ENCODE measurements at regions not wholly inside any gene's neighbourhood (a gene's known extent, or its start where the extent isn't known, plus 50 kb on each side); places are given as distances from the start of the nearest gene placed in this dataset.

GRCh38 chr5:125576822-125577221 is 830.4 kb upstream of the ZNF608 start:
- POLR2A ChIA-PET, result no interaction called here
- ATAC-seq (no peak), DNase-seq (ENCODE audit: low read depth, low spot score) (no peak), FAIRE-seq (no peak)
- no peaks in the 10 kb centered on the region for H3K36me3 ChIP-seq (ENCODE audit: control insufficient read depth in 2 of 2, insufficient read depth in 2 of 2, low read length in 1 of 2)
- in situ Hi-C loops (cut with MboI) (no loop called here), intact Hi-C loops (cut with micrococcal nuclease; ENCODE audit: unreplicated experiment) (no loop called here)
- no peaks in the 10 kb centered on the region for H3K9me3 ChIP-seq (replicated peaks; ENCODE audit: control insufficient read depth, insufficient read depth, low read length)
- no peak overlapping the region for H3K9ac ChIP-seq (ENCODE audit: control insufficient read depth, insufficient read depth, low read length)
- H3K79me2 ChIP-seq (ENCODE audit: control insufficient read depth, insufficient read depth, low read length), result no peaks in the 10 kb centered on the region
- H4K20me1 ChIP-seq (ENCODE audit: control insufficient read depth, insufficient read depth), result no peaks in the 10 kb centered on the region
- TF ChIP-seq GATAD2B (conservative IDR thresholded peaks at IDR 0.05; ENCODE audit: low read depth), result no peak
- no peak for TF ChIP-seq EZH2 (IDR thresholded peaks at IDR 0.05; ENCODE audit: borderline replicate concordance, control insufficient read depth, low read depth, low read length)
- no peak for TF ChIP-seq NFYA (IDR thresholded peaks at IDR 0.05; ENCODE audit: borderline replicate concordance, low read depth, low read length)
- no peak for TF ChIP-seq SPI1 (IDR thresholded peaks at IDR 0.05; ENCODE audit: borderline replicate concordance, insufficient read depth, low read depth, low read length)
- no peak for TF ChIP-seq CBX3 (IDR thresholded peaks at IDR 0.05; ENCODE audit: borderline replicate concordance, low read depth)
- TF ChIP-seq SP1 (IDR thresholded peaks at IDR 0.05; ENCODE audit: low read depth, low read length), result no peak
- TF ChIP-seq FOS (IDR thresholded peaks at IDR 0.05; ENCODE audit: borderline replicate concordance, extremely low read depth, insufficient read length), result no peak
- TF ChIP-seq, protein P1, sequence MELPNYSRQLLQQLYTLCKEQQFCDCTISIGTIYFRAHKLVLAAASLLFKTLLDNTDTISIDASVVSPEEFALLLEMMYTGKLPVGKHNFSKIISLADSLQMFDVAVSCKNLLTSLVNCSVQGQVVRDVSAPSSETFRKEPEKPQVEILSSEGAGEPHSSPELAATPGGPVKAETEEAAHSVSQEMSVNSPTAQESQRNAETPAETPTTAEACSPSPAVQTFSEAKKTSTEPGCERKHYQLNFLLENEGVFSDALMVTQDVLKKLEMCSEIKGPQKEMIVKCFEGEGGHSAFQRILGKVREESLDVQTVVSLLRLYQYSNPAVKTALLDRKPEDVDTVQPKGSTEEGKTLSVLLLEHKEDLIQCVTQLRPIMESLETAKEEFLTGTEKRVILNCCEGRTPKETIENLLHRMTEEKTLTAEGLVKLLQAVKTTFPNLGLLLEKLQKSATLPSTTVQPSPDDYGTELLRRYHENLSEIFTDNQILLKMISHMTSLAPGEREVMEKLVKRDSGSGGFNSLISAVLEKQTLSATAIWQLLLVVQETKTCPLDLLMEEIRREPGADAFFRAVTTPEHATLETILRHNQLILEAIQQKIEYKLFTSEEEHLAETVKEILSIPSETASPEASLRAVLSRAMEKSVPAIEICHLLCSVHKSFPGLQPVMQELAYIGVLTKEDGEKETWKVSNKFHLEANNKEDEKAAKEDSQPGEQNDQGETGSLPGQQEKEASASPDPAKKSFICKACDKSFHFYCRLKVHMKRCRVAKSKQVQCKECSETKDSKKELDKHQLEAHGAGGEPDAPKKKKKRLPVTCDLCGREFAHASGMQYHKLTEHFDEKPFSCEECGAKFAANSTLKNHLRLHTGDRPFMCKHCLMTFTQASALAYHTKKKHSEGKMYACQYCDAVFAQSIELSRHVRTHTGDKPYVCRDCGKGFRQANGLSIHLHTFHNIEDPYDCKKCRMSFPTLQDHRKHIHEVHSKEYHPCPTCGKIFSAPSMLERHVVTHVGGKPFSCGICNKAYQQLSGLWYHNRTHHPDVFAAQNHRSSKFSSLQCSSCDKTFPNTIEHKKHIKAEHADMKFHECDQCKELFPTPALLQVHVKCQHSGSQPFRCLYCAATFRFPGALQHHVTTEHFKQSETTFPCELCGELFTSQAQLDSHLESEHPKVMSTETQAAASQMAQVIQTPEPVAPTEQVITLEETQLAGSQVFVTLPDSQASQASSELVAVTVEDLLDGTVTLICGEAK (IDR thresholded peaks at IDR 0.05; ENCODE audit: borderline replicate concordance), result no peak
- TF ChIP-seq NR2C2 (IDR thresholded peaks at IDR 0.05; ENCODE audit: borderline replicate concordance, control insufficient read depth, insufficient read length, low read depth), result no peak
- no peak for TF ChIP-seq ASH2L (IDR thresholded peaks at IDR 0.05; ENCODE audit: borderline replicate concordance, low read depth)
- TF ChIP-seq RELA (IDR thresholded peaks at IDR 0.05; ENCODE audit: borderline replicate concordance, partially characterized antibody), result no peak
- TF ChIP-seq, protein P2, sequence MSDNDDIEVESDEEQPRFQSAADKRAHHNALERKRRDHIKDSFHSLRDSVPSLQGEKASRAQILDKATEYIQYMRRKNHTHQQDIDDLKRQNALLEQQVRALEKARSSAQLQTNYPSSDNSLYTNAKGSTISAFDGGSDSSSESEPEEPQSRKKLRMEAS (IDR thresholded peaks at IDR 0.05; ENCODE audit: low read depth, low read length), result no peak
- TF ChIP-seq MTA2 (IDR thresholded peaks at IDR 0.05; ENCODE audit: low read depth), result no peak
- H3K27ac ChIP-seq (ENCODE audit: control insufficient read depth, insufficient read depth), result no peak overlapping the region
- RAD21 ChIA-PET (ENCODE audit: unreplicated experiment), result no interaction called here
- no peak overlapping the region for H2AFZ ChIP-seq (ENCODE audit: control insufficient read depth, low read depth, low read length)
- SMC1A ChIA-PET (ENCODE audit: uncharacterized antibody, unreplicated experiment), result interaction anchor here (0.6 to 0.9 kb wide), 3 partner anchors 15 to 64 kb away, joined by 3 read pairs; no protein-coding TSS in a partner anchor
- BruUV-seq (replicated peaks), result no TSS peak
- no peak overlapping the region for H3K4me2 ChIP-seq (ENCODE audit: control insufficient read depth, insufficient read depth)
- no peak overlapping the region for H3K4me3 ChIP-seq
- CTCF ChIA-PET, result interaction anchor here (1.0 kb wide), 1 partner anchor 11 kb away, joined by 3 read pairs; no protein-coding TSS in a partner anchor
- H3K27me3 ChIP-seq (replicated peaks in 1 of 2; ENCODE audit: control insufficient read depth in 2 of 2, insufficient read depth in 2 of 2, low read length in 1 of 2), result no peaks in the 10 kb centered on the region
- WGBS (ENCODE audit: insufficient coverage, insufficient replicate concordance, low lambda C conversion rate, missing lambda C conversion rate), result 24% methylated on average over 3 of the region's 3 CpGs
- no peaks in the 10 kb centered on the region for H3K4me1 ChIP-seq (ENCODE audit: control insufficient read depth, insufficient read depth, low read length)

Data from GM12878 (cell line).